GM12878 (cell line): ENCODE measurements at regions not wholly inside any gene's neighbourhood (a gene's known extent, or its start where the extent isn't known, plus 50 kb on each side); places are given as distances from the start of the nearest gene placed in this dataset.

Experiments used
- ATAC-seq: fragments of 200-7000 bp; cut with Tn5 transposase; 3 replicates; pipeline ENCODE4 v1.9.1; 2020; ENCODE audit warnings: mild to moderate bottlenecking, moderate library complexity
- BruUV-seq: library from RNA; stranded (reverse); fragments of 400-500 nt; replicated peaks from 2 replicates; lab custom pipeline; 2021; lab: Mats Ljungman, UMichigan
- CTCF ChIA-PET: fragments of 300-600 bp; sonication (Branson Sonifier 250); formaldehyde crosslinking; extraction: SDS; loops from one replicate; lab custom pipeline; 2021; ENCODE audit warnings: inconsistent platforms; lab: Yijun Ruan, JAX
- POLR2A ChIA-PET: fragments of 350-600 bp; formaldehyde crosslinking; extraction: SDS; loops from one replicate; lab custom pipeline; 2021; ENCODE audit warnings: inconsistent platforms; lab: Charles Lee
- RAD21 ChIA-PET: fragments of 300-600 bp; sonication (Branson Sonifier 250); formaldehyde crosslinking; loops from one replicate; lab custom pipeline; 2023; ENCODE audit warnings: antibody characterized with exemption; ENCODE audit not compliant: unreplicated experiment; lab: Charles Lee
- SMC1A ChIA-PET: fragments of 300-600 bp; sonication (Branson Sonifier 250); formaldehyde crosslinking; loops from one replicate; lab custom pipeline; 2023; ENCODE audit not compliant: unreplicated experiment, uncharacterized antibody; lab: Charles Lee
- DNase-seq: peaks from one replicate; pipeline ENCODE4 v3.0.0-alpha.2; 2011; ENCODE audit warnings: low read depth, low spot score
- FAIRE-seq: peaks from 3 replicates; lab custom pipeline; 2011; peaks lifted over from hg19 to GRCh38; lab: Jason Lieb, UNC
- H2AFZ ChIP-seq: 2 replicates; pipeline ENCODE4 v1.6.0; 2011; ENCODE audit warnings: low read depth, low read length, control low read depth; ENCODE audit not compliant: control insufficient read depth
- H3K27ac ChIP-seq: 2 replicates; pipeline ENCODE4 v1.5.1; 2011; ENCODE audit warnings: control low read depth; ENCODE audit not compliant: control insufficient read depth, insufficient read depth
- H3K27me3 ChIP-seq, 2 experiments: replicated peaks in 1 of 2; 2 replicates each; pipeline versions ENCODE4 v1.6.0 to v1.6.1; 2011; ENCODE audit warnings: low read length in 1 of 2; ENCODE audit not compliant: control insufficient read depth in 2 of 2, insufficient read depth in 2 of 2
- H3K36me3 ChIP-seq, 2 experiments: 2 replicates each; pipeline ENCODE4 v1.5.1; 2011; ENCODE audit warnings: low read length in 1 of 2; ENCODE audit not compliant: control insufficient read depth in 2 of 2, insufficient read depth in 2 of 2
- H3K4me1 ChIP-seq: 2 replicates; pipeline ENCODE4 v1.6.1; 2011; ENCODE audit warnings: mild to moderate bottlenecking, low read length, moderate library complexity, mixed read lengths; ENCODE audit not compliant: control insufficient read depth, insufficient read depth
- H3K4me2 ChIP-seq: 2 replicates; pipeline ENCODE4 v1.6.0; 2011; ENCODE audit warnings: control low read depth; ENCODE audit not compliant: control insufficient read depth, insufficient read depth
- H3K4me3 ChIP-seq: fragments of 200-600 bp; sonication (generic); 2 replicates; pipeline ENCODE4 v1.5.1; 2016
- H3K79me2 ChIP-seq: 2 replicates; pipeline ENCODE4 v1.6.0; 2011; ENCODE audit warnings: low read length; ENCODE audit not compliant: control insufficient read depth, insufficient read depth
- H3K9ac ChIP-seq: 2 replicates; pipeline ENCODE4 v1.8.0; 2011; ENCODE audit warnings: low read length, control low read depth, mixed read lengths; ENCODE audit not compliant: control insufficient read depth, insufficient read depth
- H3K9me3 ChIP-seq: replicated peaks from 3 replicates; pipeline ENCODE4 v1.5.1; 2011; ENCODE audit warnings: mild to moderate bottlenecking, low read length; ENCODE audit not compliant: control insufficient read depth, insufficient read depth
- H4K20me1 ChIP-seq: 2 replicates; pipeline ENCODE4 v1.6.0; 2011; ENCODE audit not compliant: control insufficient read depth, insufficient read depth
- ATF3 ChIP-seq: IDR thresholded peaks from 2 replicates; pipeline ENCODE4 v1.6.1; 2011; ENCODE audit warnings: low read depth, mild to moderate bottlenecking, low read length, moderate library complexity, borderline replicate concordance; ENCODE audit errors: extremely low read depth
- BCLAF1 ChIP-seq: fragments of 450-650 bp; IDR thresholded peaks from 2 replicates; pipeline ENCODE4 v1.6.1; 2017; ENCODE audit warnings: antibody characterized with exemption, mild to moderate bottlenecking, moderate library complexity
- E2F4 ChIP-seq: IDR thresholded peaks from 2 replicates; pipeline ENCODE4 v1.6.1; 2012; ENCODE audit warnings: low read depth, low read length, improper control_type of control experiment
- HCFC1 ChIP-seq: fragments of 150-350 bp; IDR thresholded peaks from 2 replicates; pipeline ENCODE4 v1.6.1; 2014; ENCODE audit warnings: low read length
- PKNOX1 ChIP-seq: fragments of 450-650 bp; IDR thresholded peaks from 2 replicates; pipeline ENCODE4 v1.6.1; 2016; ENCODE audit warnings: mild to moderate bottlenecking
- POLR2A ChIP-seq: IDR thresholded peaks from 2 replicates; pipeline ENCODE4 v1.6.1; 2011; ENCODE audit warnings: low read depth, mild to moderate bottlenecking, low read length
- RAD21 ChIP-seq: IDR thresholded peaks from 2 replicates; pipeline ENCODE4 v1.6.1; 2011; ENCODE audit warnings: mild to moderate bottlenecking, low read depth, low read length, moderate library complexity; ENCODE audit not compliant: insufficient read depth
- RFX5 ChIP-seq: IDR thresholded peaks from 2 replicates; pipeline ENCODE4 v1.6.1; 2011; ENCODE audit warnings: low read depth, low read length, improper control_type of control experiment
- SP1 ChIP-seq: IDR thresholded peaks from one replicate; pipeline ENCODE4 v1.6.1; 2011; ENCODE audit warnings: low read depth, low read length
- ZBED1 ChIP-seq: IDR thresholded peaks from 2 replicates; pipeline ENCODE4 v1.6.1; 2016; ENCODE audit warnings: borderline replicate concordance
- WGBS: methylation state at CpG from one replicate; pipeline ENCODE4 v1.1.6; 2016; ENCODE audit warnings: low lambda C conversion rate; ENCODE audit not compliant: insufficient replicate concordance, insufficient coverage; ENCODE audit errors: missing lambda C conversion rate; 5-methylcytosine and 5-hydroxymethylcytosine counted together
- in situ Hi-C: fragments of 300-500 bp; cut with MboI; formaldehyde crosslinking; loops from 9 replicates; pipeline ENCODE4 v1.14.3; 2018; ENCODE audit warnings: mixed read lengths
- intact Hi-C: fragments of 100-400 bp; cut with micrococcal nuclease; formaldehyde crosslinking; loops from one replicate; pipeline ENCODE4 v1.14.2; 2022; ENCODE audit not compliant: unreplicated experiment

GRCh38 chr12:91289906-91290305 is 107.3 kb upstream of the DCN start:
- Histone ChIP-seq H3K27me3 (no peaks in the 10 kb centered on the region), H3K36me3 (no peaks in the 10 kb centered on the region)
- TF ChIP-seq SP1 (no peak), POLR2A (no peak), ZBED1 (no peak), E2F4 (no peak)

GRCh38 chr12:91289072-91289471 is 106.5 kb upstream of the DCN start:
- no TSS peak for BruUV-seq
- TF ChIP-seq BCLAF1 (no peak), PKNOX1 (no peak), HCFC1 (no peak), RAD21 (no peak), ATF3 (no peak), RFX5 (no peak)
- H3K36me3 ChIP-seq: no peaks in the 10 kb centered on the region
- H3K4me1 ChIP-seq: no peaks in the 10 kb centered on the region
- FAIRE-seq: no peak
- no peak for ATAC-seq
- ChIA-PET RAD21 (no interaction called here), SMC1A (no interaction called here), POLR2A (no interaction called here), CTCF (no interaction called here)
- WGBS: 0% methylated on average over 1 of the region's 1 CpG
- no peak overlapping the region for H2AFZ ChIP-seq
- no peak overlapping the region for H3K9ac ChIP-seq
- no peaks in the 10 kb centered on the region for H3K9me3 ChIP-seq
- H3K79me2 ChIP-seq: no peaks in the 10 kb centered on the region
- no peak overlapping the region for H3K4me3 ChIP-seq
- H4K20me1 ChIP-seq: no peaks in the 10 kb centered on the region
- no peak for DNase-seq
- intact Hi-C loops (no loop called here), in situ Hi-C loops (no loop called here)
- no peaks in the 10 kb centered on the region for H3K27me3 ChIP-seq
- no peak overlapping the region for H3K4me2 ChIP-seq
- no peak overlapping the region for H3K27ac ChIP-seq

More at GRCh38 chr12:91289906-91290305, 107.3 kb upstream of the DCN start:
- intact Hi-C loops (no loop called here), in situ Hi-C loops (no loop called here)
- Histone ChIP-seq H3K4me2 (no peak overlapping the region), H3K9me3 (no peaks in the 10 kb centered on the region), H2AFZ (no peak overlapping the region), H3K4me1 (no peaks in the 10 kb centered on the region), H3K27ac (no peak overlapping the region), H4K20me1 (no peaks in the 10 kb centered on the region), H3K79me2 (no peaks in the 10 kb centered on the region), H3K9ac (no peak overlapping the region), H3K4me3 (no peak overlapping the region)
- FAIRE-seq (no peak), ATAC-seq (no peak), DNase-seq (no peak)
- WGBS: 24% methylated on average over 3 of the region's 3 CpGs
- BruUV-seq: no TSS peak
- ChIA-PET RAD21 (no interaction called here), SMC1A (interaction anchor here (0.7 kb wide), 1 partner anchor 300 kb away, joined by 3 read pairs; no protein-coding TSS in a partner anchor), CTCF (interaction anchor here (0.8 kb wide), 1 partner anchor 38 kb away, joined by 3 read pairs; no protein-coding TSS in a partner anchor), POLR2A (no interaction called here)
